Osteoblast (primary cell): ENCODE measurements at regions not wholly inside any gene's neighbourhood (a gene's known extent, or its start where the extent isn't known, plus 50 kb on each side); places are given as distances from the start of the nearest gene placed in this dataset.

Experiments
- DNase-seq: peaks from one replicate; pipeline ENCODE4 v3.0.0; 2011; ENCODE audit warnings: low spot score, mixed read lengths; ENCODE audit not compliant: insufficient read length; ENCODE audit errors: missing footprints
- H2AFZ ChIP-seq: 2 replicates; pipeline ENCODE4 v1.6.0; 2011; ENCODE audit warnings: mild to moderate bottlenecking, low read length
- H3K27ac ChIP-seq: 2 replicates; pipeline ENCODE4 v1.5.1; 2011; ENCODE audit warnings: mild to moderate bottlenecking, low read depth, low read length, moderate library complexity
- H3K27me3 ChIP-seq: 2 replicates; pipeline ENCODE4 v1.6.0; 2012; ENCODE audit warnings: mild to moderate bottlenecking, control low read depth, inconsistent platforms, low read length, moderate library complexity; ENCODE audit not compliant: insufficient read depth
- H3K36me3 ChIP-seq: 2 replicates; pipeline ENCODE4 v1.5.1; 2011; ENCODE audit warnings: mild to moderate bottlenecking, low read length, control low read depth, moderate library complexity; ENCODE audit not compliant: insufficient read depth
- H3K4me1 ChIP-seq: 2 replicates; pipeline ENCODE4 v1.5.1; 2011; ENCODE audit warnings: mild to moderate bottlenecking, low read length, control low read depth, moderate library complexity; ENCODE audit not compliant: insufficient read depth
- H3K4me2 ChIP-seq: 2 replicates; pipeline ENCODE4 v1.6.0; 2011; ENCODE audit warnings: mild to moderate bottlenecking, low read length; ENCODE audit not compliant: insufficient read depth
- H3K4me3 ChIP-seq: fragments of 200-600 bp; sonication (generic); 3 replicates; pipeline ENCODE4 v1.5.1; 2012; ENCODE audit warnings: mild to moderate bottlenecking, low read length, inconsistent platforms; ENCODE audit not compliant: insufficient read depth
- H3K79me2 ChIP-seq: 2 replicates; pipeline ENCODE4 v1.6.0; 2012; ENCODE audit warnings: mild to moderate bottlenecking, low read length, control low read depth, inconsistent platforms; ENCODE audit not compliant: insufficient read depth
- H3K9me3 ChIP-seq: 2 replicates; pipeline ENCODE4 v1.5.1; 2011; ENCODE audit warnings: low read depth, low read length, control low read depth
- H4K20me1 ChIP-seq: 2 replicates; pipeline ENCODE4 v1.6.0; 2012; ENCODE audit warnings: mild to moderate bottlenecking, low read length, control low read depth; ENCODE audit not compliant: insufficient read depth
- CTCF ChIP-seq: IDR thresholded peaks from 2 replicates; pipeline ENCODE4 v1.5.1; 2011; ENCODE audit warnings: mild to moderate bottlenecking, low read depth, low read length, moderate library complexity; ENCODE audit errors: extremely low read depth

GRCh38 chr15:92745845-92746271 is 90.3 kb upstream of the FAM174B start:
- Histone ChIP-seq H3K9me3 (no peaks in the 10 kb centered on the region), H3K79me2 (no peaks in the 10 kb centered on the region), H3K4me2 (no peak overlapping the region), H3K27me3 (no peaks in the 10 kb centered on the region), H4K20me1 (no peaks in the 10 kb centered on the region), H3K4me1 (no peaks in the 10 kb centered on the region), H3K27ac (no peak overlapping the region), H2AFZ (no peak overlapping the region), H3K4me3 (no peak overlapping the region), H3K36me3 (no peaks in the 10 kb centered on the region)
- no peak for TF ChIP-seq CTCF
- DNase-seq, result no peak

GRCh38 chr15:92747047-92747446 is 91.5 kb upstream of the FAM174B start:
- Histone ChIP-seq H3K79me2 (no peaks in the 10 kb centered on the region), H3K4me1 (no peaks in the 10 kb centered on the region), H4K20me1 (no peaks in the 10 kb centered on the region), H2AFZ (no peak overlapping the region), H3K36me3 (no peaks in the 10 kb centered on the region), H3K27me3 (no peaks in the 10 kb centered on the region), H3K27ac (no peak overlapping the region), H3K4me2 (no peak overlapping the region), H3K4me3 (no peak overlapping the region), H3K9me3 (no peaks in the 10 kb centered on the region)
- TF ChIP-seq CTCF, result no peak
- DNase-seq, result no peak

GRCh38 chr15:92749216-92749615 is 93.6 kb upstream of the FAM174B start:
- Histone ChIP-seq H3K4me2 (no peak overlapping the region), H3K4me3 (no peak overlapping the region), H4K20me1 (no peaks in the 10 kb centered on the region), H3K9me3 (no peaks in the 10 kb centered on the region), H2AFZ (no peak overlapping the region), H3K79me2 (no peaks in the 10 kb centered on the region), H3K36me3 (no peaks in the 10 kb centered on the region), H3K27me3 (no peaks in the 10 kb centered on the region), H3K27ac (no peak overlapping the region), H3K4me1 (no peaks in the 10 kb centered on the region)
- DNase-seq, result no peak
- no peak for TF ChIP-seq CTCF

- H3K79me2 ChIP-seq, result no peaks in the 10 kb centered on the region
- H3K4me2 ChIP-seq, result no peak overlapping the region
- H3K27ac ChIP-seq, result no peak overlapping the region
- no peaks in the 10 kb centered on the region for H3K36me3 ChIP-seq
- H2AFZ ChIP-seq, result no peak overlapping the region
- no peak for DNase-seq
- H3K4me3 ChIP-seq, result no peak overlapping the region
- no peaks in the 10 kb centered on the region for H3K27me3 ChIP-seq
- no peaks in the 10 kb centered on the region for H3K4me1 ChIP-seq
- no peaks in the 10 kb centered on the region for H3K9me3 ChIP-seq
- no peak for TF ChIP-seq CTCF
- no peaks in the 10 kb centered on the region for H4K20me1 ChIP-seq
Measured at GRCh38 chr15:92749946-92750345, 94.4 kb upstream of the FAM174B start.
